LNCAP (cell line): ENCODE measurements at regions not wholly inside any gene's neighbourhood (a gene's known extent, or its start where the extent isn't known, plus 50 kb on each side); places are given as distances from the start of the nearest gene placed in this dataset.

Source experiments
- TF ChIP-seq, protein P1 (sequence below): fragments of 450-650 bp; IDR thresholded peaks from 2 replicates; pipeline ENCODE4 v1.5.1; 2017; ENCODE audit warnings: mild to moderate bottlenecking

DNA sequence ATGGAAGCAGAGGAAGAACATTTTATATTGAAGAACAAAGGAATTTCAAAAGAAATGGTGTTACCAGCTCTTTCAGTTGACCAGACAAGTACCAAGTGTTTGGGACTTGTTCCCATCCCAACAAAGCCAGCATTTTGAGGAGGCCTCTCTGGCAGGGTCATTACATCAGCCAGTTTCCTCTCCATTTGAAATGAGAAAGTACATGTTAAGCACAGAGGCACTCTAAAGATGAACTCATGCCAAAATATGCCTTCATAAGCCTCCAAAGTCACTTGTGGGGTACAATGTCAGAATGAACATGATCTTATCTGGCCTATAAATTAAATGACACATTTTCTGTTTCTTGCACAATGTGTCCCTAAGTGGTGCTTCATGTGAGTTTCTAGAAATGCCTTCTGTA lies 223.9 kb downstream of the PRL start:
- TF ChIP-seq, protein P1, sequence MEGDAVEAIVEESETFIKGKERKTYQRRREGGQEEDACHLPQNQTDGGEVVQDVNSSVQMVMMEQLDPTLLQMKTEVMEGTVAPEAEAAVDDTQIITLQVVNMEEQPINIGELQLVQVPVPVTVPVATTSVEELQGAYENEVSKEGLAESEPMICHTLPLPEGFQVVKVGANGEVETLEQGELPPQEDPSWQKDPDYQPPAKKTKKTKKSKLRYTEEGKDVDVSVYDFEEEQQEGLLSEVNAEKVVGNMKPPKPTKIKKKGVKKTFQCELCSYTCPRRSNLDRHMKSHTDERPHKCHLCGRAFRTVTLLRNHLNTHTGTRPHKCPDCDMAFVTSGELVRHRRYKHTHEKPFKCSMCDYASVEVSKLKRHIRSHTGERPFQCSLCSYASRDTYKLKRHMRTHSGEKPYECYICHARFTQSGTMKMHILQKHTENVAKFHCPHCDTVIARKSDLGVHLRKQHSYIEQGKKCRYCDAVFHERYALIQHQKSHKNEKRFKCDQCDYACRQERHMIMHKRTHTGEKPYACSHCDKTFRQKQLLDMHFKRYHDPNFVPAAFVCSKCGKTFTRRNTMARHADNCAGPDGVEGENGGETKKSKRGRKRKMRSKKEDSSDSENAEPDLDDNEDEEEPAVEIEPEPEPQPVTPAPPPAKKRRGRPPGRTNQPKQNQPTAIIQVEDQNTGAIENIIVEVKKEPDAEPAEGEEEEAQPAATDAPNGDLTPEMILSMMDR = no peak

DNA sequence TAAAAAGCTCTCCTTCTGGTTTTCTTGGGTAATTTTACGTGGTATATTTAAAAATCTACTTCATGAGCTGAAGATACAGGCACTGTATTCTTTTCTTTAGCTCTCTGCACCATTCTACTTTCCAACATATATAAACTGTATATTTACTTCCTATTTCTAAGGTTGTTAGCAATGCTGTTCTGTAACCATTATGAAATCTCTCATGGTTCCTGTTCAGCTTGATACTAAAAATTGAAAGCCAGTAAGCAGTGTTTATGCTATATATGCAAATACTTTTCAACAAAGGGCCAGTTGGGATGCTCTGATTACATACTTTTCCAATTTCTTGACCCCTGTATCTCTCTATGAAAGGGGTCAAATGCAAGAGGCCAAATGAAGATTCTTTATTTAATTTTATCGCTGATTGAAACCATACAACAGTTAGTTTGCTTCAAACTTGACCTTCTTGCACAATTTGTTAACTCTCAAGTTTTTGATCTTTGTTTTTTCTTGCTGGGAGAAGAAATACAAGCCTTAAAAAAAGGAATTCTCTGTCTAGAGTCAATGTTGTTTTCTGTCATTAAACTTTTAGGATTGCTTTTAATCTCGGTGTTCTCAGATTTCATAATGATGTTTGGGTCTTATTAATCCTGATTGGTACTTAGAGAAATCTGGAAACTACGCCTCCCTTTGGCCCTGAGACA lies 223.2 kb downstream of the PRL start:
- TF ChIP-seq, protein P1 = no peak

DNA sequence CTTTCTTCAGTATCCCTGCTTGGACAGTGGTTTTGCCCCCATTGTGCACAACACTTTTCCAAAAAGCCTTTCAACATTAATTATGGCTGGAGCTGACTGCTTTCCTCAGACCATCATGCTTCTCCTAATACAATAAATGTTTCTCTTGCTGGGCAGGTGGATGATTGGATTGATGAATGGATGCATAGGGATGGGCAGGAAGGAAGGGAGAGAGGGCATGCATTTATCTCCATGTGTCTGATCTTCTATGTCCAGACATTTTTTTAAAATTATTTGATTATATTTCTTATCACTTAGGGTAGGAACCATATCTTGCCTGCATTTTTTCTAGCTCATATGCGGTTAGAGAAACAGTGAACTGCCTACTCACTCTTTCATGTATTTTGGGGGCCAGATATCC lies 218.5 kb downstream of the PRL start:
- TF ChIP-seq, protein P1 = no peak

DNA sequence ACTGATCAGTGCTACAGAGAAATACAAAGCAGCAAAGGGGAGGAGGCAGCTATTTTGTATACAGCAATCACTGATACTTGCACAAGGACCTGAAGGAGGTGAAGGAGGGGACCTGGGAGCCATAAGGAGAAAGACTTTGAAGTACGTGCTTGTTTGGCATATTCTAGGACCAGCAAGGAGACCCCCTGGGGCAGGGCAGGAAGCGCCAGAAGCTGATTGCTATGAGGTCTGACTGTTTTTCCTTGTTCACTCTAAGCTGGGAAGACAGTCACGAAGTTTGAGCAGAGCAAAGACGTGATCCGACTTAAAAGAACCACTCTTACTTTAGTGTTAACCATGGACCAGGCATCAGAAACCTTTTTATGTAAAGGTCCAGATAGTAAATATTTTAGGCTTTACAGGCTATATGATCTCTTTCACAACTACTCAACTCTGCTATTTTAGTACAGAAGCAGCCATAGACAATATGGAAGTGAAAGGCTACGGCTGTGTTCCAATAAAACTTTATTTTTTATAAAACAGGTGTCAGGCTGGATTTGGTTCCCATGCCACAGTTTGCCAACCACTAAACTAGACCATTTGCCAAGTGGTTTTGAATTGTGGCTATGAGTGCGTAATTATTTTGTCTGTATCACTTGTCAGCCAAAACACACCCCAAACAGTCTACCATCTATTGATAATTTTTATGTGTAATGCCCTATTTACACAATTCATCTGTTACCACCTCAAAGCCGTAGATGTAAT lies 217.9 kb downstream of the PRL start:
- TF ChIP-seq, protein P1 = no peak

DNA sequence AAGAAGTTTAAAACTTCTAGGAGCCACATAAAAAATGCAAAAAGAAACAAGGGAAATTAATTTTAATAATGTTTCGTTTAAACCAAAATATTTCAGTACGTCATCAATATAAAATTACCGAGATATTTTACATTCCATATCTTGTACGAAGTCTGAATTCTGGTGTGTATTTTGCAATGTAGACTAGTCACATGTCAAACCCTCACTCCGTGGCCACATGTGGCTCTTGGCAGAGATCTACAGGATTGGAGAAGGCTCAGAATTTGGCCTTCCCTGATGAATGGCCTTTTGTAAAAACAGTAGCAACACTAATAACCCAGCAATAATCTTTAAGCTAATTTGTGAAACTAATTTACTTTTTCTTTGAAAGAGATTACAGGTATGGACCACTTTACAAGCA lies 217.1 kb downstream of the PRL start:
- TF ChIP-seq, protein P1 = no peak

GRCh38 chr6:22081709-22082108 lies 215.1 kb downstream of the PRL start:
- TF ChIP-seq, protein P1 = no peak

- TF ChIP-seq, protein P1 = no peak
Observed at GRCh38 chr6:22082218-22082617, 214.6 kb downstream of the PRL start.
